NCI-H146 treated with DMSO at 0.1 percent for 48 hours (cell line): ENCODE measurements at regions not wholly inside any gene's neighbourhood (a gene's known extent, or its start where the extent isn't known, plus 50 kb on each side); places are given as distances from the start of the nearest gene placed in this dataset.

Source experiments
- DNase-seq: peaks from one replicate; lab custom pipeline; 2025; ENCODE audit not compliant: unreplicated experiment; lab: John Stamatoyannopoulos, UW

DNA sequence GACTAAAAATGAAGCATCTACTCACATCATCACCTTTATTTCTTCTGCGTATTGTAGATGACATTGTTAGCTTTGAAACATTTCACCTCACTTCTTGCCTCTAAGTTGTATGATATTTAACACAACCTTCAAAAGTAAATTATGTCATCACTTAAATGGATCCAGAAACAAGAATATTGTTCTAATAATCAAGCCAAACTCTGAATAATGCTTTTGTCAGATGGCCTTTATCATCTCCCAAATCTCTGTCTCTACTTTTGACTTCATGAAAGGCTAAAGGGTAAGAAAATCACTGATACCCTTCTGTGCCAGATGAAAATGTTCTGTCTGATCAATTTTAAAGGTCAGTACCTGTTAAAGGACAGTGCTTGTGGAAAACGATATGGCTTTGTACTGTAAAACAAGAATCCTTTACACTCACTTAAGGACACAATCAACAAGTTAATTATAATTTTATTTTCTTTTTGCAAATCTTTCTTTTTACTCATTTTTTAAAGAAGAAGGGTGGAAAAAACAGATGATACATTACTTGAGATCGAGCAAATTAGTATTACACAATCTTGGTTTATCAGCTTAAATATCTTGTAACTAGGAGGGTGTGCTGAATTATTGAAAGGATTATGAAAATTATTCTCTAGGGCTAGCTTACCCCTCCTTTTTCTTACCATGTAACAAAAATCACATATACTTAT is 309.4 kb upstream of the IGFBP3 start:
- DNase-seq: no peak

DNA sequence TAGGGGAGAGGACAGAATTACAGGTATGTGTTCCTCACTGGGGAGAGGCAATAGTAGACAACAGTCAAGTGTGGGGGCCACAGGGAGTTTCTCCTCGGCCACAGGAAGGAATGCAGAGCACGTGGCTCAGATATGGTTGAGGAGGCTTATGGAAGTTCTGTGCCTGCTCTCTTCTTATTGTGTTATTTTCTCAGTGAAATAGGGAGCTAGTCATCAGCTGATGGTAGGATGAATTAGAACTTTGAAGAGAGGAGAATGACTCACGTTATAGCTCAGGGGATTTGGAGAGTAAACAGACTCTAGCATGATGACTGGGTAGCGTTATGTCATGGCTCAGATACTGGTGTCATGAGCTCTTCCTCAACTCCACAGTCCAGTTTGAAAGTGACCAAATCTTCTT is 308.3 kb upstream of the IGFBP3 start:
- DNase-seq: no peak

DNA sequence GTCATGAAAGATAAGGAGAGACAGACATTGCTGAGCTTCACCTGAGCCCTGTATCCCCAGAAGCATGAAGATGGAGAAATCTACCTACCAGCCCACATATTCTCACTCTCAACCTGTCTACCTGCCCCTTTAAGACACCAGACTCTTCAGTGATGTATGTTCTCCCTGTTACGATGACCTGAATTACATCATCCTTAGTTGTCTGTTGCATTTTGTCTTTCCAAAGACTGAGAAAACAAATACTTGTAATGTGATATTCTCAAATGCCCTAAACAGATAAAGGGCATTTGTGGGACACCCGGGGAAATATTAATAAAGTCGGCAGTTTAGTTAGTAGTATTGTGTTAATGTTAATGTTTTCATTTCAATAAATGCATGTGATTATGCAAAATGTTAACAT is 305.8 kb upstream of the IGFBP3 start:
- DNase-seq: no peak

DNA sequence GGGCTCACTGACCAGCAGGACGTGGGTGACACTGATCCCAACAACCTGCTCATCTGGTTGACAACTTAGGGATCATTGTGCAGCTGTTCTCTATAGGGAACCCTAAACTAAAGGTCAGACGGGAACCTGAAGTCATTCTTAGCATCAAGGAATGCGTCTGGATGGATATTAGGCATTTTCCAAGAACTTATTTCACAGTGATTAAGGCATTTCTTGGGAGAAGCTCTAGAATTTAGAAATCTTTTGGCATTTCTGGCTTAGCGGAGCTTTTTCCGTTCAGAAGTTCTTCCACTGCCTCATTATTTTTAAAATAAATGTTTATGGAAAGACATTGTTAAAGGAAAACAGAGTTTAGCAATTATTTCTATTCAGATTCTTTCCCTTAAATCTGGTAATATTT is 303.3 kb upstream of the IGFBP3 start:
- DNase-seq: no peak

DNA sequence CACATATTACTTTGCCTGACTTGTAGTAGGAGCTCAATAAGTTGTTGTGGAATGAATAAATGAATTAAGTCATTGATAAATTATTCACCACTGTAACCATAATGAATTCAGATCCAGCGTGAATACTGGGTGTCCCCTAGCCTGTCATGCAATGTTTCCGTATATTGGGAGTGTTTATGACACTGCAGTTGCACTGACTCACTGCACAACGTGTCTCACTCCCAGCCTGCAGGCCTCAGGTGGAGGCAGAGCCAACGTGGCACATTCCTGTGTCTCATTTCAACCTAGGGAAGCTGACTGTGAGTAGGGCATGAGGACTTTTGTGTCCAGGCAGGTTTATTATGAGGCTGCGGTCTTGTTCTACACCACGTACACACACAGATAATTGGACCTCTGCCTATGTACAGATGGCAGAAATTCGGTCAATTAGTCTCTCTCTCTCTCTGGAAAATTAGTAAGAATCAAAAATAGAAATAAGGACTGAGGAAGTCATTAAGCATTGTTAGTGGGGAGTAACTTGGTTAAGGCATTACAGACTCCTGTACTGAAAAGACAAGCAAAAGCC is 299.1 kb upstream of the IGFBP3 start:
- DNase-seq: no peak

DNA sequence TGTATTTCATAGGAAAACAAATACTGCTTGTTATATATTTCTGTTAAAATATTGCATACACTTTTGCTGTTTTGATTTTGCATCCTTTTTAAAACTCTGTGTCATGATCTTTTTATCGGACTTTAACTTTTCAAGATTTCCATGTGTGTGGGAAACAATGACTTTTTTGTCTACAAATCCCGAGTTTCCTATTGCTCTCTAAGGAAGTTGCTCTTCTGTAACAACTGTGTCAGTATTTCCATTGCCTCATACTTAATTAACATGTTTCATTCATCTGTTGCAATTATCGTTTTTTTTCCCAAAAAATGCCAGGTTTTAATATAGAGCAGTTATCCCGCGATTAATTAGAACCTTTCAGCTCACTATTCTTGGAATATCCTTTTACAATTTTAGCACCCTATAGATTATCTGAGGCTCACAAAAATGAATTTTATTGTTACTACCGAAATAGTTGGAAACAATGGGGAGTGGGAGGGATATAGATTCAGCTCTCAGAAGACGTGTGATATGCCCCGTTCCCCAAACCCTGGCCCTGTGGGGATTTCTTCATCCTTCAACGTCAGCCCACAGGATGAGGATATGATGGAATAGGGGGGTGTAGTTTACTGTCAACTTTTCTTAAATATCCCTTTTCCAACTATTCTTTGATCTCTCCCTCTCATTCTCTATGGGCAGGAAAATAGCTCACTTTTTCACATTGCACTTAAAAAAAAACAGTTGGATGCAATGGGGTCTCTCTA is 297.6 kb upstream of the IGFBP3 start:
- DNase-seq: no peak

DNA sequence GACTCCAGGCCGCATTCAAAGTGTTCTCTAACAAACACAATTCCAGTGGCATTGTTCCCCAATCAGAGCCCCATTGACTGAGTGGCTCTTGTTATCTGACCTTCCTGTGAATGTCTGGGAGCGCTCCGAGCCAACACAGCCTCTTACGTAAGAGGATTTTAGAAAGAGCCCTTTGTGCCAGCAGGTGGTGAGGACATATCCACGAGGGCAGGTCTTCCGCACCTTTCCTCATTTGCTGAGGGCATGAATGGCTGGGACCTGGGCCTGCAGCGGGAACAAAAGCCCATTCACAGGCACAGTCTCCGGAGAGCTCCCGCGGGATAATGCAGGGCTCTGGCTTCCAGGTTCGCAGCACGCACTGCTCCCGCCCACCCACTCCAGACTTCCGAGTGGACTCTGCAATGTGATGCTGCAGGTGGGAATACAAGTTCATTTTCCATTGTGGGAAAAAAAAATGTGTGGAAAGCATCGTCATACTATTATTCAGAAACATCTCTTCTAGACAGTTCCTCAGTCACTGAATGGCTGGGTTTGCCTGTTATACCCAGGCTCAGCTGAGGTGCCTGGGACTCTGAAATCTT is 295.0 kb upstream of the IGFBP3 start:
- DNase-seq: no peak

DNA sequence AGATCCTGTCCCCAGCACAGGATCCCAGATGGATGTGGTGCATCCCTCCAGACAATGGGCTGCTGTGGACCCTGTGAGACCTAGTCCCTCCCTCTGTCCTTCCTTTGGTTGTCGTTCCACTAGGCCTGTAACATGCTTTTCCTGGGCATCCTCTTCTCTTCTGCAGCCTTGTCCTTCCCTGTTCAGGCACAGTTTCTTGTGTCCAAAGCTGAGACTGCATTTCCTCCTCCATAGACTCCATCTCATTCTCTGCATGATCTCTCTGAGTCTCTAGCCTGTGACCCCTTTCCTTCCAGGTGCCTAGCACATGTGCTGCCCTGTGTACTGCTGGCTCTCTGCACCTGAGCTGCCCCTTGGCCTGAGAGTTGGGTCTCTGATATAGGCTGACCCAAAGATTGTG is 293.5 kb upstream of the IGFBP3 start:
- DNase-seq: no peak

DNA sequence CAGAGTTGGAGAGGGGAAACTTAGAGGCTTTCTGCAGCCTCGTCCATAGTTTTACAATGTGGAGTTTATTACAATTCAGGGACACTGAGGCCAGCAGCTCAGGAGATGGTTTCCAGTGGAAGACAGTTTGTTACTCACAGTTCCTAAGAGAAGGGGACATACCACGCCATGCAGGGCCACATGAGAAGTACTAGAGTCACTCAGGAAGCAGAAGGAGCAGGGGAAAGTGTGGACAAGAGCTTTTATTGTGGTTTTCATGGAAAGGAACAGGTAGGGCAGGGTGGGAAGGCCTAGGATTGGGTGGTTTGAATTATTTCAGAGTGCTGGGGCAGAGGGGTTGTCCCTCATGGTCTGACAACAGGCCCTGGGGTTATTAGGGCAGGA is 292.1 kb upstream of the IGFBP3 start:
- no peak for DNase-seq

DNA sequence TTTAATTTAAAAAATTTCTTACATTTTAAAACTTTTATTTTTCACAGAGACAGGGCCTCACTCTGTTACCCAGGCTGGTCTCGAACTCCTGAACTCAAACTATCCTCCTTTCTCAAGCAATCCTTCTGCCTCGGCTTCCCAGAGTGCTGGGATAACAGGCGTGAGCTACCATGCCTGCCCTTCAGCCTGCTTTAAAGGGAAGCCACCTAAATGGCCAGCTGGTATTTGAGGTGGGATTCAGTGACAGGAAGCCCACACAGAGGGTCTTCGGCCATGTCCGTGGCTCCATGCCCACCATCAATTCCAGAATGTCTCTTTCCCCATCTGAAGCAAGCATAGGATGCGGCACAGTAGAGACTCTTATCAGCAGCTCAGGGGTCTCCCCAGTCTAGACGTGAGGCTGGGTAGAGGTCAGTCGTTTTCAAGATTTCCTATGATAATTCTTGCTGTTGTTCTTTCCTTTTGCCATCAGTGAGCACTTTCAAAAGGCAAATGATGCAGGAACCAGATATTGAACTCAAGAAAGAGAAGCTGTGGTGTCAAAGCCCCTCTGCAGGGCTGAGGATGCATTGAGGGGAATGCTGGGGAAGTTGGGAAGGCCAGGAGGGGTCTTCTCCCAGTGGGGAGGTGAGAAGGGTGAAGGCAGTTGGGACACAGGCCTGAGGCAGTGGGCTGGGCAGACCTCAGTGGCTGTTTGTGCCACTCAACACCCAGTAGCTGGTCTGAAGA is 291.5 kb upstream of the IGFBP3 start:
- DNase-seq: no peak

DNA sequence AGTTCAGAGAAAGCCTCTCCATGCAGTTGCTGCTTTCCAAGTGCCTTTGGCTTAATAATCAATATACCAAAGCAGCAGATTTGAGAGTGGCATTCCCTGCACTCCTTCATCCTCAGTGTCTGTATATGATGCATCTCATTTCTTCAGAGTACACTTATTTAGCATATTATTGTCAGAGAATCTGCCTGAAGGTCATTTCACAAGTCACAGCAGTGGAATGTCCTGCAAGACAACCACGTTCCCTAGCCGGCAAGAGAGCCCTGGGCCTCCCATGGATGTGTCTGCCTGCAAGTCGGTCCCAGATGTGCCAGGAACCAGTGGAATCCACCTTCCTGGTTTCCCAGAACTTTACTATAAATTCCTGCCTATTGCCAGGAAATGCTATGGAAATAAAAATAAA is 289.4 kb upstream of the IGFBP3 start:
- DNase-seq: no peak

DNA sequence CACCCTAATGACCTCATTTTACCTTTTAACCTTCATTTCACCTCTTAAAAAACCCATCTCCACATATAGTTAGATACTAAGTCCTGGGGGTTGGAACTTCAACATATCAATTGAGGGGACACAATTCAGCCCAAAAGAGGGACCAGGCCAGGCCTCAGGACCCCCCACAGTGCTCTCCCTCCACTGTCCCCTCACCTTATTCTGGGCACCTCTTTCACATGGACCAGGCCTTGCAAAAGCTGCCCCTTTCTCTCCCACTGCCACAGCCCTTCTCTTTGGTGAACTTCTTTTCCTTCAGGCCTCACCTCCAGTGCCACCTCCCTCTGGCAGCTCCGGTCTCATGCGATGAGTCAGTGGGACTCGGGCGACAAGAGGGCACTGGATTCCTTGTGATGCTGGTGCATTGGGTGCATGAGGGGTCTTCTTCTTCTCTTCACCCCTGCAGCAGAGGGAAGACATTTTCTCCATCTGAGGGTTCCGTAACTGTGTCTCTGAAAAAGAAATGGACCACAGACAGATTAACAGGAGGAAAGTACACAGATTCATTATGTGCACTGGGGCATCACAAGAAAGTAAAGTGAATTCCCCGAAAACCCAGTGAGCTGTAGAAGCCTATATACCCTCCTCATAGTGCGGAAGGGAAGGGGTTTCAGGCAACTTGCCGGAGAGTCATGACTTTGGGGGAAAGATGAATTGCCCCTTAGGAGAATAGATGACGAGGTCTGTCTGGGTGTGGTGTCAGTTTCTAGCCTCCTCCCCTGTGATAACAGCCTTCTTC is 288.7 kb upstream of the IGFBP3 start:
- DNase-seq: no peak

DNA sequence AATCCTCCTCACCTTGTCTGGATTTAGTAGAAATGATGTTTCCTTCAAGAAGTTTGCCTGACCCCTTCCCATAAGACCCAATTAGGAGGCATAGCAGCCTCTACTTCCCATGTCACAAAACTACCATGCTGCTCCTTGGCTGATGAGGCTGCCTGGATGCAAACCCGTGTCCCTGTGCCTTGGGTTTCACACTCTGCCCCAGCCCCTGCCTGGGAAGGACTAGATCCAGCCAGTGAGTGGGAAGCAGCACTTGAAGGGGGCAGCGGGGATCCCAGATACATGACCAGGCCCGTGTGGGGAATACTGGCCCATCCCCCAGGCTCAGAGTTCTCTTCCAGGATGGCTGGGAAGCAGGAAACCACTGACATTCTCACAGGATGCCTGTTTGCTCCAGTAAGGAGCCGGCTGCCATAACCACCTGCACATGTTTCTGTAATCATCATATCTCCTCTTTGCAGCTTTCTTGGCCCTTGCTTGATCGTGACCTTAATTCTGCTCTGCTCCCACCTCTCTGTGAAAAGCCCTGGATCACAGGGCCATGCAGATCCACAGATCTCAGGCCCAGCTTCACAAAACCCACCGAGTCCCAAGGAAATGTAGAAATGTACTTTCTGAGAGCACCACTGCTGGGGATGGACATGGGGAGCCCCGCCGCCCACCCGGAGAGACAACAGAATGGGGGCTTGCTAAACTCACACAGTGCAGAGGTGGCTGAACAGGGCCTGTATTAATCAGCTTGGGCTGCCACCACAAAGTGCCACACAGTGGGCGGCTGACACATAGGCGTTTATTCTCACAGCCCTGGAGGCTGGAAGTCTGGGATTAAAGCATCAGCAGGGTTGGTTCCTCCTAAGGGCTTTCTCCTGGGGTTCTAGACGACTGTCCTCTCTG is 287.8 kb upstream of the IGFBP3 start:
- DNase-seq: no peak

DNA sequence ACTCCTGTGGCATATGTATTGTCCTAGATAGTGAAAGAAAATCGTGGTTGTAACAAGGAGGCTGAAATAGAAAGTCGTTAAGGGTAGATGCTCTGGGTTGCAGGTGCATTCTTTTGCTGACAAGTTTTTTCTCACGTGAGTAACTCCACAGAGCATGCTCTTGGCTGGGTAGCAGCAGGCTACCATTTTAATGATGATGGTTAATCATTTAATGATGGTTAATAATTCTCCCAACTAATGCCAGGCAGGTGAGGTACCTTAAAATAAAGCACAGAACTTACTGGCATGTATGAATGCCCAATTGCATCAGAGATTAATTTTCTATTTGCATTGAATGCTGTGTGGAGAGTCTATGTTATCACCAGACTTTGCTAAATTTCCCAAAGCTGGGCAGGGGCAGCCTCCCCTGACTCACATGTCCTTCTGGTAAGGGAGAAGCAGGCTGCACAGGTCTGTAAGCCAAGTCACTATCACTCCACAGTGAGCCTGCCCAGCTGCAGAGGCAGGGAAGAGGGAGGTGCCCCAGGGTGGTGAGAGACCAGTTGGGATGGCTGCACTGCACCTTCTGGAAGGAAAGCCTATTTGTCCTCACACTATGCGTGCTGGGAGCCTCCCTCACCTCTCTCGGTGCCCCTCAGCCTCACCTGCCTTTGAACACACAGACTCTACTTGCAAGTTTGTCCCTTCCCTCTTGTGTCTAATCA is 287.0 kb upstream of the IGFBP3 start:
- DNase-seq: no peak

DNA sequence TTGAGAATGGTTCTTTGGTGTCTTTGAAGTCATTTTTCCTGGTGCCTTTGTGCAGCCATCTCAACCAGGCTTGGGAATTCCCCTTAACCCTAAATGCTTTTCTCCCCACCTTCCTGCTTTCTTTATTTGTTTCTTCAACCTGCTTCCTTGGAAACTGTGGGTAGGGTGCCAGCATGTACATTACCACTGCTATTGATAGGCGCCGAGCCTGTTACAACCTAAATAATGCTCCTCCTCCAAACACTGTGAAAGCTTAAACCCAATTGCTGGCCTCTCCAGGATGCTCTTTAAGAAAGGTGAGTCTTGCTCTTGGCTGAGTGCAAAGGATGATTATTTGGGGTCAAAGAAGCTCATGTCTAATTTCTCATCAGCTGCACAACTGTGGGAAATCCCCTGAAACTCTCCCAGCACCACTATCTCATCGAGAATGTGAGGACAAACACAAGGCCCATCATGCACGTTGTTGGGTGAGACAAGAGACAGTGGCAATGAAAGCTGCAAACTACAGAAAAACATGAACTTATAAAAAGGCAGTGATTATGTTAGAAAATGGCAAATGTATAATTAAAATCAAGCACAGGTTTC is 285.5 kb upstream of the IGFBP3 start:
- DNase-seq: no peak

DNA sequence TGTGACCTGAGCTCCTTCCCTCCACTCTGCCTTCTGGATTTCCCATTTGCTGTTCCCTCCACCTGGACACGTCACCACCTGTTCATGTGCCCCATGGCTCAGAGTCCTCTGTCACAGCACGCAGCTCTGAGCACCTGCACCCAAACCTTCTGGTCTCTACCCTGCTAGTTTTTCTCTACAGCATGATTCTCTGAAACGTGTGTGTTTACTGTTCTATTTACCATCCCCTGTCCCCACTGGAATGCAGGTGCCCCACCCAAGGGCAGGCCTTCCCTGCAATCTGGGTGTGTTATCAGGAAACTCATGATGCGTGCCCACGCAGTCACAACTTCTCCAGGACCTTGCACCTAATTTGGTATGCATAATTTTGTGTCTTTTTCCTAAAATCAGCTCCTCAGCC is 284.4 kb upstream of the IGFBP3 start:
- no peak for DNase-seq

DNA sequence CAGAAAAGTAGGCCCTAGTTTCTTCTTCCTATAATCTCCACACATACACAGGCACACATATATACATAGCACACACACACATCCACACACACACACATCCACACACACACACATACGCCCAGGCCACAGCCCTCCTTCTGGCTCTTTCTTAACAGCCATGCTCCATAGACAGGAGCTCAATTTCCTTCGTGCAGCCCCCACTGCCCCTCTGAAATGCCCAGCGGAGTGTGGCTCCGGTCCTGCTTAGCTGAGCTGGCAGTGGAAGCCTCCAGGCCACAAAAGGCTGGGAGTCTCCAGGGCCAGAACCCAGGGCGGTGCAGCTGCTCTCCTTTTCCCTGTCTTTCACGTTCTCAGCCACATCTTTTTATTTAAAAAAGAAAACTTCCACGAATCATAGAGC is 282.9 kb upstream of the IGFBP3 start:
- no peak for DNase-seq

DNA sequence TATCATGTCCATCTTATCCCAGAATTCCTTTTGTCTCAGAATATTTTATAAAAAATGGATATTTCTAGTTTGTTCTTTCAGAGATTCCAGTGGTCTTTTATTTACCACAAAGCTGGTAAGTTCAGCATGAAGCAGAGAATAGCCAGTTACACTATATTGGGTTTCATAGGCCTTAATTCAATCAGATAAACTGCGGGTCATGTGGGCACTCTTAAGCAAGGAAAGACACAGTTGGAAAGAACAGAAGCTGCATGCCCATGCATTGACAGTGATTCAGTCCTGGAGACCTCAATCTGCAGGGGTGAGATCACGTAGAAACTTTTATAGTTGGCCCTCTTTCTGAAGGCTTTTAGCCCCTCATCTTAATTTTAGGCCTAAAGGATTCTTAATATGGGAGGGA is 281.3 kb upstream of the IGFBP3 start:
- DNase-seq: no peak

DNA sequence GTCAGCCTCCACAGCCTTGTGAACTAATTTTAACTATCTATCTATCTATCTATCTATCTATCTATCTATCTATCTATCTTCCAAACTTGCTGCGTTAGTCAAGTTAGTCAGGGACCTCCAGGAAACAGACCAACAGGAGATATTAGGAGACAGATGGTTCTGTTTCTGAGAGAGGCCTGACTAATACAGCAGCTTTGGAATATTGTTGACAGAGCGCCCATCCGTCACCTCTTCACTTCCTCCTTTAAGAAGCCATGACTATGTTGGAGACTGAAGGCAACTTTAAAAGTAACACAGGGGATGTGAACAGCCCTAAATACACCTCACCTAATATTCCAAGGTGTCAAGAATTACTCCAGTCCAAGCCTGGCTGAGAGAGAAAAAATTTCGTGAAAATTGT is 280.9 kb upstream of the IGFBP3 start:
- DNase-seq: no peak
